Hepatocyte (in vitro differentiated cells): ENCODE measurements at regions not wholly inside any gene's neighbourhood (a gene's known extent, or its start where the extent isn't known, plus 50 kb on each side); places are given as distances from the start of the nearest gene placed in this dataset.
A peak's percentile ranks its signal among the peaks of the same experiment; 100 is the strongest.

Experiments
- DNase-seq: peaks from one replicate; pipeline ENCODE4 v3.0.0-alpha.2; 2016; ENCODE audit warnings: low spot score
- H2AFZ ChIP-seq: fragments of 200-600 bp; sonication (generic); 2 replicates; pipeline ENCODE4 v1.6.0; 2016; ENCODE audit warnings: antibody characterized with exemption, mild to moderate bottlenecking
- H3K27ac ChIP-seq: fragments of 200-600 bp; sonication (generic); 2 replicates; pipeline ENCODE4 v1.5.1; 2016; ENCODE audit warnings: mild to moderate bottlenecking
- H3K27me3 ChIP-seq: fragments of 200-600 bp; sonication (generic); 2 replicates; pipeline ENCODE4 v1.6.1; 2016
- H3K36me3 ChIP-seq: fragments of 200-600 bp; sonication (generic); replicated peaks from 2 replicates; pipeline ENCODE4 v1.5.1; 2016; ENCODE audit warnings: low read depth; ENCODE audit not compliant: insufficient read depth
- H3K4me1 ChIP-seq: fragments of 200-600 bp; sonication (generic); 2 replicates; pipeline ENCODE4 v1.5.1; 2016; ENCODE audit warnings: mild to moderate bottlenecking, moderate library complexity; ENCODE audit not compliant: insufficient read depth
- H3K4me2 ChIP-seq: fragments of 200-600 bp; sonication (generic); 2 replicates; pipeline ENCODE4 v1.6.0; 2016
- H3K4me3 ChIP-seq: fragments of 200-600 bp; sonication (generic); 2 replicates; pipeline ENCODE4 v1.5.1; 2016; ENCODE audit warnings: mild to moderate bottlenecking
- H3K79me2 ChIP-seq: fragments of 200-600 bp; sonication (generic); 2 replicates; pipeline ENCODE4 v1.6.0; 2017; ENCODE audit warnings: mild to moderate bottlenecking
- H3K9me2 ChIP-seq: fragments of 200-600 bp; sonication (generic); replicated peaks from 2 replicates; pipeline ENCODE4 v1.6.0; 2017; ENCODE audit warnings: mild to moderate bottlenecking; ENCODE audit not compliant: insufficient read depth
- H3K9me3 ChIP-seq: fragments of 200-600 bp; sonication (generic); 2 replicates; pipeline ENCODE4 v1.5.1; 2016; ENCODE audit warnings: low read depth, mild to moderate bottlenecking
- H4K20me1 ChIP-seq: fragments of 200-600 bp; sonication (generic); 2 replicates; pipeline ENCODE4 v1.6.0; 2016; ENCODE audit warnings: mild to moderate bottlenecking; ENCODE audit not compliant: insufficient read depth, poor library complexity, severe bottlenecking
- CTCF ChIP-seq: fragments of 200-600 bp; sonication (generic); IDR thresholded peaks from 2 replicates; pipeline ENCODE4 v1.5.1; 2016; ENCODE audit warnings: antibody characterized with exemption, mild to moderate bottlenecking; ENCODE audit not compliant: poor library complexity
- EZH2 ChIP-seq: fragments of 200-600 bp; sonication (generic); IDR thresholded peaks from 2 replicates; pipeline ENCODE4 v1.6.1; 2016; ENCODE audit warnings: antibody characterized with exemption, mild to moderate bottlenecking, borderline replicate concordance
- EZH2phosphoT487 ChIP-seq: fragments of 200-600 bp; sonication (generic); IDR thresholded peaks from one replicate; pipeline ENCODE4 v1.6.1; 2018; ENCODE audit warnings: antibody characterized with exemption, mild to moderate bottlenecking, low read depth, moderate library complexity; ENCODE audit not compliant: unreplicated experiment, severe bottlenecking
- WGBS: methylation state at CpG from one replicate; pipeline ENCODE4 v1.1.6; 2016; ENCODE audit warnings: low lambda C conversion rate; ENCODE audit errors: missing lambda C conversion rate; 5-methylcytosine and 5-hydroxymethylcytosine counted together

GRCh38 chr3:161914703-161915417, 418.3 kb downstream of the OTOL1 start:
- no peak overlapping the region for H3K4me3 ChIP-seq

GRCh38 chr3:161915418-161915750, 418.8 kb downstream of the OTOL1 start:
- Histone ChIP-seq H4K20me1 (no peaks in the 10 kb centered on the region), H3K27me3 (no peaks in the 10 kb centered on the region), H3K9me3 (no peaks in the 10 kb centered on the region), H3K4me1 (no peaks in the 10 kb centered on the region), H3K27ac (no peak overlapping the region), H3K4me3 (no peak overlapping the region), H3K36me3 (no peaks in the 10 kb centered on the region), H2AFZ (no peak overlapping the region), H3K4me2 (peak overlapping the region; percentile 46), H3K79me2 (no peaks in the 10 kb centered on the region), H3K9me2 (no peaks in the 10 kb centered on the region)
- WGBS: 39% methylated on average over 4 of the region's 4 CpGs
- TF ChIP-seq EZH2: no peak
- no peak for TF ChIP-seq CTCF
- no peak for TF ChIP-seq EZH2phosphoT487
- DNase-seq: no peak

More at GRCh38 chr3:161914703-161915417, 418.3 kb downstream of the OTOL1 start:
- no peaks in the 10 kb centered on the region for H3K79me2 ChIP-seq
- H3K4me1 ChIP-seq: no peaks in the 10 kb centered on the region
- H4K20me1 ChIP-seq: no peaks in the 10 kb centered on the region
- H3K27ac ChIP-seq: no peak overlapping the region
- no peak overlapping the region for H2AFZ ChIP-seq
- no peaks in the 10 kb centered on the region for H3K9me2 ChIP-seq
- no peaks in the 10 kb centered on the region for H3K36me3 ChIP-seq
- H3K27me3 ChIP-seq: no peaks in the 10 kb centered on the region
- WGBS: 23% methylated on average over 8 of the region's 8 CpGs
- DNase-seq: peak; percentile 62
- no peaks in the 10 kb centered on the region for H3K9me3 ChIP-seq
- H3K4me2 ChIP-seq: peak overlapping the region; percentile 46
- TF ChIP-seq CTCF (peak; percentile 66), EZH2phosphoT487 (no peak)

- no peak for DNase-seq
- Histone ChIP-seq H3K27me3 (no peaks in the 10 kb centered on the region), H3K9me3 (no peaks in the 10 kb centered on the region), H2AFZ (no peak overlapping the region), H3K4me2 (no peak overlapping the region), H3K79me2 (no peaks in the 10 kb centered on the region), H3K9me2 (no peaks in the 10 kb centered on the region), H4K20me1 (no peaks in the 10 kb centered on the region), H3K4me3 (no peak overlapping the region), H3K4me1 (no peaks in the 10 kb centered on the region), H3K27ac (no peak overlapping the region), H3K36me3 (no peaks in the 10 kb centered on the region)
- 83% methylated on average over 2 of the region's 2 CpGs for WGBS
- TF ChIP-seq EZH2: no peak
- TF ChIP-seq CTCF: no peak
- no peak for TF ChIP-seq EZH2phosphoT487
Observed at GRCh38 chr3:161920196-161920595, 423.6 kb downstream of the OTOL1 start.
